ENCODE measurements at regions not wholly inside any gene's neighbourhood (a gene's known extent, or its start where the extent isn't known, plus 50 kb on each side); places are given as distances from the start of the nearest gene placed in this dataset.

DNA sequence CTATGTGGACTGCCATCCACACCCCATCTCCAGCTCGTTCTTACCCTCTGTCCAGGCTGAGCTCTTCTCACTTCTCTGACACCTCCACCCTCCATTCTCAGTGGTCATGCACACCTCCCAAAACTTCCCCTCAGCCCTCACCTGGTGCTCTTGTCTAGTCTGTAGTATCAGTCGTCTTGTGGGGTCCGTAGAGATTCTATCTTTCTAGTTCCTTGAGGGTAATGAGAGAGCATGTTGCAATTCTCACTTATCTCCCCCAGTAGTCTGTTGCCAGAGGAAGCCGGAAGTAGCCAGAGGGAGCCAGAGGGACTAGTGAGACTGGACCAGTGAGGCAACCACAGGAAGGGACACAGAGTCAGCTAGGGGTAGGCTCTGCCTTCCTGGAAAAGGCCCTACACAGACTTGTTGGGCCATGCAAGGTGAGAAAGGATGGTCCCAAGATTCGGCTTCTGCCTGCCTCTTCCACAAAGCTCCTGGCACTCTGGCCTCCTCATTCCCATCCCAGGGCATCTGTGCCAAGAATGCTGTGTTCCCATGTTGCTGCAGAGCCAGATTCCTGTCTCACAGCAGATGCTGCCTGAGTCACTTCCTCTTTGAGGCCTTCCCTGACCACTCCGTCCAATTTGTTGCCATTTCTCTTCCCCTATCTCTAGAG is 50.6 kb upstream of the DUSP5 start:
- TF ChIP-seq, protein P1, sequence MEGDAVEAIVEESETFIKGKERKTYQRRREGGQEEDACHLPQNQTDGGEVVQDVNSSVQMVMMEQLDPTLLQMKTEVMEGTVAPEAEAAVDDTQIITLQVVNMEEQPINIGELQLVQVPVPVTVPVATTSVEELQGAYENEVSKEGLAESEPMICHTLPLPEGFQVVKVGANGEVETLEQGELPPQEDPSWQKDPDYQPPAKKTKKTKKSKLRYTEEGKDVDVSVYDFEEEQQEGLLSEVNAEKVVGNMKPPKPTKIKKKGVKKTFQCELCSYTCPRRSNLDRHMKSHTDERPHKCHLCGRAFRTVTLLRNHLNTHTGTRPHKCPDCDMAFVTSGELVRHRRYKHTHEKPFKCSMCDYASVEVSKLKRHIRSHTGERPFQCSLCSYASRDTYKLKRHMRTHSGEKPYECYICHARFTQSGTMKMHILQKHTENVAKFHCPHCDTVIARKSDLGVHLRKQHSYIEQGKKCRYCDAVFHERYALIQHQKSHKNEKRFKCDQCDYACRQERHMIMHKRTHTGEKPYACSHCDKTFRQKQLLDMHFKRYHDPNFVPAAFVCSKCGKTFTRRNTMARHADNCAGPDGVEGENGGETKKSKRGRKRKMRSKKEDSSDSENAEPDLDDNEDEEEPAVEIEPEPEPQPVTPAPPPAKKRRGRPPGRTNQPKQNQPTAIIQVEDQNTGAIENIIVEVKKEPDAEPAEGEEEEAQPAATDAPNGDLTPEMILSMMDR (IDR thresholded peaks at IDR 0.05), result no peak
- no peak for TF ChIP-seq POLR2A (IDR thresholded peaks at IDR 0.05)

Measured in thyroid gland (tissue), 4 donors.